BE2C (cell line): ENCODE measurements at regions not wholly inside any gene's neighbourhood (a gene's known extent, or its start where the extent isn't known, plus 50 kb on each side); places are given as distances from the start of the nearest gene placed in this dataset.

Source experiments
- DNase-seq: peaks from one replicate; pipeline ENCODE4 v3.0.0-alpha.2; 2020
- H3K27me3 ChIP-seq: fragments of 250-450 bp; sonication (Bioruptor Pico); 2 replicates; pipeline ENCODE4 v1.5.1; 2020; ENCODE audit warnings: mild to moderate bottlenecking
- H3K36me3 ChIP-seq: fragments of 250-450 bp; sonication (Bioruptor Pico); 2 replicates; pipeline ENCODE4 v1.5.1; 2020; ENCODE audit warnings: mild to moderate bottlenecking
- H3K4me1 ChIP-seq: fragments of 250-450 bp; sonication (Bioruptor Pico); 2 replicates; pipeline ENCODE4 v1.5.1; 2020
- H3K4me3 ChIP-seq: 2 replicates; pipeline ENCODE4 v1.5.1; 2011; ENCODE audit warnings: low read depth, low read length
- H3K9me3 ChIP-seq: fragments of 250-450 bp; sonication (Bioruptor Pico); 2 replicates; pipeline ENCODE4 v1.5.1; 2020
- TF ChIP-seq, protein P1 (sequence below): IDR thresholded peaks from 2 replicates; pipeline ENCODE4 v1.5.1; 2012; ENCODE audit warnings: mild to moderate bottlenecking, low read depth, low read length

DNA sequence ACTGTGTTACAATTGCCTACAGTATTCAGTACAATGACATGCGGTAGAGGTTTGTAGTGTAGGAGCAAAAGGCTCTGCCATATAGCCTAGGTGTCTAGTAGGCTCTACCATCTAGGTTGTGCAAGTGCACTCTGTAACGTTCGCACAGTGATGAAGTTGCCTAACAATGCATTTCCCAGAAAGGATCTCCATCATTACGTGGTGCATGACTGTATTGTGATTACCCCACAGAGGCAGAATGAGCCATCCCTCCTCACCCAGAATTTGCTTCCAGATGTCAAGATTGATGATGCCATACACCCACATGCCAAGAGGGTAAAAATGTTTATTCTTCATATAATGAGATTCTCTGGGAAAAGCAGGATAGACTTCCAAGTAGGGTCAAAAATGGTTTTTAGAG, 199.3 kb upstream of the CTTNBP2NL start:
- no peak overlapping the region for H3K4me3 ChIP-seq
- H3K36me3 ChIP-seq, result no peaks in the 10 kb centered on the region
- H3K27me3 ChIP-seq, result peaks cover 2% of the 10 kb centered on the region; the same call in 1 of the 2 replicates
- H3K9me3 ChIP-seq, result no peaks in the 10 kb centered on the region
- TF ChIP-seq, protein P1, sequence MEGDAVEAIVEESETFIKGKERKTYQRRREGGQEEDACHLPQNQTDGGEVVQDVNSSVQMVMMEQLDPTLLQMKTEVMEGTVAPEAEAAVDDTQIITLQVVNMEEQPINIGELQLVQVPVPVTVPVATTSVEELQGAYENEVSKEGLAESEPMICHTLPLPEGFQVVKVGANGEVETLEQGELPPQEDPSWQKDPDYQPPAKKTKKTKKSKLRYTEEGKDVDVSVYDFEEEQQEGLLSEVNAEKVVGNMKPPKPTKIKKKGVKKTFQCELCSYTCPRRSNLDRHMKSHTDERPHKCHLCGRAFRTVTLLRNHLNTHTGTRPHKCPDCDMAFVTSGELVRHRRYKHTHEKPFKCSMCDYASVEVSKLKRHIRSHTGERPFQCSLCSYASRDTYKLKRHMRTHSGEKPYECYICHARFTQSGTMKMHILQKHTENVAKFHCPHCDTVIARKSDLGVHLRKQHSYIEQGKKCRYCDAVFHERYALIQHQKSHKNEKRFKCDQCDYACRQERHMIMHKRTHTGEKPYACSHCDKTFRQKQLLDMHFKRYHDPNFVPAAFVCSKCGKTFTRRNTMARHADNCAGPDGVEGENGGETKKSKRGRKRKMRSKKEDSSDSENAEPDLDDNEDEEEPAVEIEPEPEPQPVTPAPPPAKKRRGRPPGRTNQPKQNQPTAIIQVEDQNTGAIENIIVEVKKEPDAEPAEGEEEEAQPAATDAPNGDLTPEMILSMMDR, result no peak
- DNase-seq, result no peak
- H3K4me1 ChIP-seq, result no peaks in the 10 kb centered on the region

DNA sequence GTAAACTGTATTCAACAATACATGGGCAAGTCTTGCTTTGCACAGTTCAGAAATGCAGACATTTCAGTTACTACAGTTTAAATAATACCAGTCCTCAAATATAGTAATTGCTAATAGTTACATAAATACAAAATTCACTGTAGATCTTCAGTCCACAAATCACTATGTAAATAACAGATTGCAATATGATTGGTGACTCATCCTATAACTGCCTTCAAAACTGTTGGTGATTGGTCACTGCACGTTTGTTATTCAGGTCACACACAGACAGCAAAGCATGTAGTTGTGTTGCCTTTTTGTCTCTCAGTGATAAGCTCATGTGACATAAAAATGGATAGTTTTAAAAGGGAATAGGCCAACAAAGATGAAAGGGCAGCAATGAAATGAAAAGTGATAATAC, 186.5 kb upstream of the CTTNBP2NL start:
- Histone ChIP-seq H3K4me1 (no peaks in the 10 kb centered on the region), H3K9me3 (no peaks in the 10 kb centered on the region), H3K36me3 (no peaks in the 10 kb centered on the region), H3K4me3 (no peak overlapping the region), H3K27me3 (peaks cover 9% of the 10 kb centered on the region; the same call in 1 of the 2 replicates)
- no peak for DNase-seq
- TF ChIP-seq, protein P1, result no peak

- no peak for DNase-seq
- Histone ChIP-seq H3K9me3 (no peaks in the 10 kb centered on the region), H3K4me3 (no peak overlapping the region), H3K36me3 (no peaks in the 10 kb centered on the region), H3K27me3 (no peaks in the 10 kb centered on the region), H3K4me1 (no peaks in the 10 kb centered on the region)
- TF ChIP-seq, protein P1, result no peak
Measured at GRCh38 chr1:112219267-112219666, 176.7 kb upstream of the CTTNBP2NL start.

GRCh38 chr1:112230232-112230631, 165.8 kb upstream of the CTTNBP2NL start:
- Histone ChIP-seq H3K4me3 (no peak overlapping the region), H3K9me3 (no peaks in the 10 kb centered on the region), H3K27me3 (peaks cover 3% of the 10 kb centered on the region; the same call in 1 of the 2 replicates), H3K36me3 (no peaks in the 10 kb centered on the region), H3K4me1 (no peaks in the 10 kb centered on the region)
- DNase-seq, result no peak
- TF ChIP-seq, protein P1, result no peak

GRCh38 chr1:112231331-112231730, 164.7 kb upstream of the CTTNBP2NL start:
- Histone ChIP-seq H3K9me3 (no peaks in the 10 kb centered on the region), H3K36me3 (no peaks in the 10 kb centered on the region), H3K27me3 (peaks cover 3% of the 10 kb centered on the region; the same call in 1 of the 2 replicates), H3K4me3 (no peak overlapping the region), H3K4me1 (no peaks in the 10 kb centered on the region)
- TF ChIP-seq, protein P1, result no peak
- DNase-seq, result no peak

- no peak overlapping the region for H3K4me3 ChIP-seq
Measured at GRCh38 chr1:112232848-112233247, 163.2 kb upstream of the CTTNBP2NL start.

More at GRCh38 chr1:112232848-112233247, 163.2 kb upstream of the CTTNBP2NL start:
- DNase-seq, result no peak
- TF ChIP-seq, protein P1, result no peak
- Histone ChIP-seq H3K4me1 (no peaks in the 10 kb centered on the region), H3K9me3 (no peaks in the 10 kb centered on the region), H3K36me3 (no peaks in the 10 kb centered on the region), H3K27me3 (peaks cover 3% of the 10 kb centered on the region; the same call in 1 of the 2 replicates)
